Stimulated activated CD4-positive, alpha-beta T cell treated with anti-CD3 and anti-CD28 coated beads, TNF-alpha, amount 100 ng/mL, for 1 hour (primary cell): ENCODE measurements at regions not wholly inside any gene's neighbourhood (a gene's known extent, or its start where the extent isn't known, plus 50 kb on each side); places are given as distances from the start of the nearest gene placed in this dataset.
A peak's percentile ranks its signal among the peaks of the same experiment; 100 is the strongest.
"Not testable (repeated sequence)": the region's sequence is repeated elsewhere in the genome, so short reads cannot be mapped to it uniquely, and the experiment has no call there.

Experiments
- DNase-seq, 3 donors: peaks; one replicate each; pipeline ENCODE4 v3.0.0-alpha.2; 2020; ENCODE audit warnings: low read depth in 3 of 3, low spot score in 1 of 3

DNA sequence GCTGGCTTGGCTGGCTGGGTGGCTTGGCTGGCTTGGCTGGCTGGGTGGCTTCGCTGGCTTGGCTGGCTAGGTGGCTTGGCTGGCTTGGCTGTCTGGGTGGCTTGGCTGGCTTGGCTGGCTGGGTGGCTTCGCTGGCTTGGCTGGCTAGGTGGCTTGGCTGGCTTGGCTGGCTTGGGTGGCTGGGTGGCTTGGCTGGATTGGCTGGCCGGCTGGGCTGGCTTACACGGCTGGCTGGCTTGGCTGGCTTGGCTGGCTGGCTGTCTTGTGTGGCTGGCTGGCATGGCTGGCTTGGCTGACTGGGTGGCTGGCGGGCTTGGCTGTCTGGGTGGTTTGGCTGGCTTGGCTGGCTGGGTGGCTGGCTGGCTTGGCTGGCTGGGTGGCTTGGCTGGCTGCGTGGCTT is 437.0 kb downstream of the GOLGA6L6 start:
- DNase-seq: not testable (repeated sequence)

DNA sequence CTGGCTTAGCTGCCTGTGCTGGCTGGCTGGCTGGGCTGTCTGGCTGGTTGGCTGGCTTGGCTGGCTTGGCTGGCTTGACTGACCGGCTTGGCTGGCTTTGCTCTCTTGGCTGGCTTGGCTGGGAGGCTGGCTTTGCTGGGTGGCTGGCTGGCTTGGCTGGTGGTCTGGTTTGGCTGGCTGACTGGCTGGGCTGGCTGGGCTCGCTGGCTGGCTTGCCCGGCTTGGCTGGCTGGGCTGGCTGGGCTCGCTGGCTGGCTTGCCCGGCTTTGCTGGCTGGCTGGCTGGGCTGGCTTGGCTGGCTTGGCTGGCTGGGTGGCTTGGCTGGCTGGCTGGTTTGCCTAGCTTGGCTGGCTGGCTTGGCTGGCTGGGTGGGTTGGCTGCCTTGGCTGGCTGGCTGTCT is 438.7 kb downstream of the GOLGA6L6 start:
- peak in 1 of 3 donors; percentile 11 for DNase-seq

GRCh38 chr15:20102209-20102608 is 439.4 kb downstream of the GOLGA6L6 start:
- not testable (repeated sequence) for DNase-seq

DNA sequence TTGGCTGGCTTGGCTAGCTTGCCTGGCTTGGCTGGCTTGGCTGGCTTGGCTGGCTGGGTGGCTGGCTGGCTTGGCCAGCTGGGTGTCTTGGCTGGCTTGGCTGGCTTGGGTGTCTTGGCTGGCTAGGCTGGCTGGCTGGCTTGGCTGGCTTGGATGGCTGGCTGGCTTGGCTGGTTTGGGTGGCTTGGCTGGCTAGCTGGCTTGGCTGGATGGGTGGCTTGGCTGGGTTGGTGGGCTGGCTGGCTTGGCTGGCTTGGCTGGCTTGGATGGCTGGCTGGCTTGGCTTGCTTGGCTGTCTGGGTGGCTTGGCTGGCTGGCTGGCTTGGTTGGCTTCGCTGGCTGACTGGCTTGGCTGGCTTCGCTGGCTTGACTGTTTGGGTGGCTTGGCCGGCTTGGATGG is 440.3 kb downstream of the GOLGA6L6 start:
- not testable (repeated sequence) for DNase-seq

GRCh38 chr15:20100604-20101270 is 440.9 kb downstream of the GOLGA6L6 start:
- DNase-seq: not testable (repeated sequence)

DNA sequence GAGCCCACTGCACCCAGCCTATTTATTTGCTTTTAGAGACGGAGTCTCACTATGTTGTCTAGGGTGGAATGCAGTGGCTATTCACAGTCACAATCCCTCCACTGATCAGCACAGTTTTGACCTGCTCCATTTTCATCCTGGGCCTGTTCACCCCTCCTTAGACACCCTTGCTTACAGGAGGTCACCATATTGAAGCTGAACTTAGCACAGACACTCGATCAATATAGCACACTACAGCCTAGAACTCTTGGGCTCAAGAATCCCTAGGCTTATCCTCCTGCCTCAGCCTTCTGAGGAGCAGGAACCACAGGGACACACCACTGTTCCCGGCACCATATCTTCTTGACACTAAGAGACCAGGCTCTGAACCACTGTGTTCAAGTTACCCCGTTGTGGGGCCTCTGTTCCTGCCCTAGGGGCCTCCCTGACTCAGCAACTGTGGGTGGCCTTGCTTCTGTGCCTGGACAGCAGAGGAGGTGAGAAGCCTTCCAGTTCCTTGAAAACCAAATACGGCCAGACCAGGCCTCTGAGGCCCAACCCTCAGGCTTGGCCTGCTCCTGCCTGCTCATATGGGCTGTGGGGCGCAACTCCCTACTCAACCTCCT is 445.8 kb downstream of the GOLGA6L6 start:
- not testable (repeated sequence) for DNase-seq

GRCh38 chr15:20089541-20089940 is 452.1 kb downstream of the GOLGA6L6 start:
- DNase-seq: not testable (repeated sequence)

GRCh38 chr15:20084026-20084425 is 457.6 kb downstream of the GOLGA6L6 start:
- DNase-seq: not testable (repeated sequence)

- DNase-seq: not testable (repeated sequence)
Measured at GRCh38 chr15:20074082-20074481, 467.5 kb downstream of the GOLGA6L6 start.

GRCh38 chr15:20069043-20069442 is 472.6 kb downstream of the GOLGA6L6 start:
- not testable (repeated sequence) for DNase-seq

- DNase-seq: not testable (repeated sequence)
Measured at GRCh38 chr15:20066173-20066572, 475.4 kb downstream of the GOLGA6L6 start.

GRCh38 chr15:20065508-20065907 is 476.1 kb downstream of the GOLGA6L6 start:
- DNase-seq: not testable (repeated sequence)

DNA sequence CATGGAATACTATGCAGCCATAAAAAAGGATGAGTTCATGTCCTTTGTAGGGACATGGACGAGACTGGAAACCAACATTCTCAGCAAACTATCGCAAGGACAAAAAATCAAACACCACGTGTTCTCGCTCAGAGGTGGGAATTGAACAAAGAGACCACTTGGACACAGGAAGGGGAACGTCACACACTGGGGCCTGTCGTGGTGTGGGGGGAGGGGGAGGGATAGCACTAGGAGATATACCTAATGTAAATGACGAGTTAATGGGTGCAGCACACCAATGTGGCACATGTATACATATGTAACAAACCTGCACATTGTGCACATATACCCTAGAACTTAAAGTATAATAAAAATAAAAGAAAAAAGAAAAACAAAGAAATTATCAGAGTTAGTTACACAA is 478.4 kb downstream of the GOLGA6L6 start:
- DNase-seq: not testable (repeated sequence)

DNA sequence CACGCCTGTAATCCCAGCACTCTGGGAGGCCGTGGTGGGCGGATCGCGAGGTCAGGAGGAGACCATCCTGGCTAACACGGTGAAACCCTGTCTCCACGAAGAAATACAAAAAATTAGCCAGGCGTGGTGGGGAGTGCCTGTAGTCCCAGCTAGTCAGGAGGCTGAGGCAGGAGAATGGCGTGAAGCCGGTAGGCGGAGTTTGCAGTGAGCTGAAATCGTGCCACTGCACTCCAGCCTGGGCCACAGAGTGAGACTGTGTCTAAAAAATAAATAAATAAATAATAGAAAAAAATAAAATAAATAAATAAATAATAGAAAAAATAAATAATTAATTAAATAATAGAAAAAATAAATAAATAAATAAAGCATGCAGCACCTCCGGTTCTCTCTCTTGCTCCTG is 480.8 kb downstream of the GOLGA6L6 start:
- not testable (repeated sequence) for DNase-seq

DNA sequence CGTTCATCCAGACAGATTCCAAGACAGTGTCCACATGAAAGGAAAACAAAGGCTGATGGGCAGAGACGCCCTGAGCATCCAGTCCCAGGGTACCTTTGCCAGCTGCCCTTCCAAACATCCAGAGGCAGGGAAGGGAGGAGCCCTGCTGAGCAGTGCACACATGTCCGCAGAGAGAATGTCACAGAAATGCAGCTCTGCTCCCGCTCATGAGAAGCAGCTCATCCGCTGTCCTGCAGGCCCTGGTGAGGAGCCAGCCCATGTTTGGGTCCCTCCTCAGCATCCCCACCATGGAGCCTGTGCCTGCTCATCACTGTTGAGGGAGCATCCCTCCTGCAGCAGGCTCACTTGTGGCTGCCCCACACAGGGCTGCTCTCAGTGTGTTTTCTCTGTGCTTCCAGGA is 484.7 kb downstream of the GOLGA6L6 start:
- DNase-seq: not testable (repeated sequence)

- DNase-seq: not testable (repeated sequence)
Measured at GRCh38 chr15:20055921-20056320, 485.7 kb downstream of the GOLGA6L6 start.

DNA sequence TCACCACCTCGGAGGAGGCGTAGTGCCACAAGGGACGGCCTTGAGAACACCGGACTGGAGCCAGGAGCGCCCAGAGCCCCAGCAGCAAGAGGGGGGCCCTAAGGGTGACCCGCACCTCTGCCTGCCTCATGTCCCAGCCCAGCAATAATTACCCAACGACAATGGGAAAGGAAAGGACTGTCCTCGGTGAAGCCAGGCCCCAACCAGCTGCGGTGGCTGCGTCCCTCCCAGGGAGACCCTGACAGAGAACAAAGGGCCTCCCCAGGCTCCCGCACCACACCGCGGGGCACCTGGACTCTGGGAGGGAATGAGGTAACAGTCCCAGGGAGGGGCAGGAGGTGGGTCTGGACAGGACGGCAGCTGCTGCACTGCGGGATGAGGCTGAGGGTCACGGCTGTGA is 493.4 kb downstream of the GOLGA6L6 start:
- DNase-seq: not testable (repeated sequence)

DNA sequence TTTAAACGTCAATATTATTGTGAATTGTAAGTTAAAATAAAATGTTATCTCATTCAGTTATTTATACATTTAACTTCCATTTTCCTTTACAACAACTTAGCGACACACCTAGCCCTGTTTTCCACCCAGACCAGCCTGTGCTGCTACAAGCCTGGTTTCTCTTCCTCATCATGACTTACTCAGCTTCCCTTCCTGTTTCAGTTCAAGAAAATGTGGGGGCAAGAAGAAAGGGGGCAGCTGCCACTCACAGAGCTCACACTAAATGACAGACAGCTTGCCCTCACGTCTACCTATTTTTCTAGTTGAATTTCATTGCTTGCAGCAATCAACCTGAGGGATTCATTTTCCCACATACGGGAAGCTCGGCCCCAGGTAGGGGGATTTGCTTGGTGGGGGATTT is 496.4 kb downstream of the GOLGA6L6 start:
- not testable (repeated sequence) for DNase-seq

GRCh38 chr15:20040691-20041090 is 500.9 kb downstream of the GOLGA6L6 start:
- not testable (repeated sequence) for DNase-seq

DNA sequence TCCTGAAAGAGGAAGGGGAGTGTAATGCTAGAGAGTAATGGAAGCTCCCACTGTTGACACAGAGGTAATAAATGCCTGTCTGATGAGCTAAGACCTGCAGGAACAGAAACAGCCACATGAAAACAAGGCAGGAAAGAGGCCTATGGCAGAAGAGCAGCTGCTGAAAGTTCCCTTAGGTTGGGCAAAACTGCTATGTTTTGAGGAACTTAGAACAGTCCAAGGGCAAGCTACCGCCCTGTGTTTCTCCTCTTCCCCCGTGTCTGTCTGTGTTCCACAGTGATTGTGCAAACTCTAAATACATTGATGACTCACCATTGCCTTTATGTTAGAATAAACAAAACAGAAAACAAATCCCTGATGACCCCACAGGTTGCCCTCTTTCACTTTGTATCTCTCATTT is 516.6 kb downstream of the GOLGA6L6 start:
- DNase-seq: not testable (repeated sequence)

DNA sequence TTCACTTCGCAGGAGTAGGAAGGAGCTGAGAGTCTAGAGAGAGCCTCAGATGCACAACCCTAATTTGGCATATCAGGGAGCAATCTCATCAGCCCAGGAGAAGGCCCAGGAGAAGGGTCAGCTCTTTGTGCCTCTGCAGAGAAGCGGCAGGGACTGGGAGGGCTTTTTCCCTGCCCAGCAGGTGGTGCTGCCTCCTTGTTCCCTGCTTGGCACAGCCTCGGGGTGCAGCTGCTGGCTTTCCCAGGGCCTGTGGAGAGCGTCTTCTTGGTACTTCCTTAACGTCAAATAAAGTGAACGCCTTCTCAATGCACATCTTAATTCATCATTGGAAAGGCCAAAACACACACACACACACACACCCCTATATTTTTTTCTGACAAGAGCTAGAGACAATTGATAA is 519.3 kb downstream of the GOLGA6L6 start:
- DNase-seq: not testable (repeated sequence)

- not testable (repeated sequence) for DNase-seq
Measured at GRCh38 chr15:20021351-20021750, 520.2 kb downstream of the GOLGA6L6 start.

- not testable (repeated sequence) for DNase-seq
Measured at GRCh38 chr15:20020588-20020987, 521.0 kb downstream of the GOLGA6L6 start.
